B cell (primary cell): ENCODE measurements at regions not wholly inside any gene's neighbourhood (a gene's known extent, or its start where the extent isn't known, plus 50 kb on each side); places are given as distances from the start of the nearest gene placed in this dataset.

Source experiments
- ATAC-seq: fragments of 200-7000 bp; cut with Tn5 transposase; one replicate; pipeline ENCODE4 v1.10.0; 2021; ENCODE audit warnings: low read depth, mild to moderate bottlenecking, moderate number of reproducible peaks, moderate library complexity
- CTCF ChIA-PET: fragments of 350-600 bp; sonication (Branson Sonifier 250); formaldehyde crosslinking; loops from one replicate; lab custom pipeline; 2021; ENCODE audit warnings: antibody characterized with exemption, inconsistent platforms; lab: Charles Lee
- POLR2A ChIA-PET: fragments of 350-600 bp; sonication (Branson Sonifier 250); formaldehyde crosslinking; loops from one replicate; lab custom pipeline; 2021; ENCODE audit warnings: antibody characterized with exemption; lab: Charles Lee
- DNase-seq: peaks from one replicate; pipeline ENCODE4 v3.0.0; 2013
- H2AFZ ChIP-seq: 2 replicates; pipeline ENCODE4 v1.6.1; 2012; ENCODE audit warnings: mild to moderate bottlenecking, low read depth, low read length; ENCODE audit not compliant: insufficient read depth, poor library complexity, severe bottlenecking
- H3K27ac ChIP-seq, 2 donors: 1 replicate in 1 of 2; 2 replicates in 1 of 2; pipeline ENCODE4 v1.5.1; 2012 to 2013; ENCODE audit warnings: low read length in 2 of 2, mild to moderate bottlenecking in 2 of 2, moderate library complexity in 1 of 2
- H3K27me3 ChIP-seq, 4 experiments: fragments of 200-600 bp in 1 of 4; sonication (generic) in 1 of 4; replicated peaks in 1 of 4; 1 replicate in 2 of 4; 2 replicates in 2 of 4; pipeline versions ENCODE4 v1.6.1 to v1.7.0; 2013 to 2016; ENCODE audit warnings: low read length in 3 of 4, mild to moderate bottlenecking in 2 of 4, mixed read lengths in 1 of 4, moderate library complexity in 1 of 4; ENCODE audit not compliant: insufficient read depth in 4 of 4, control insufficient read depth in 3 of 4; ENCODE audit errors: control extremely low read depth in 1 of 4
- H3K36me3 ChIP-seq, 2 experiments: replicated peaks in 1 of 2; 1 replicate in 1 of 2; 2 replicates in 1 of 2; pipeline versions ENCODE4 v1.6.1 to v1.7.1; 2013; ENCODE audit warnings: low read length in 1 of 2; ENCODE audit not compliant: insufficient read depth in 2 of 2, control insufficient read depth in 1 of 2; ENCODE audit errors: control extremely low read depth in 1 of 2, extremely low read depth in 1 of 2
- H3K4me1 ChIP-seq, 2 donors: fragments of 200-600 bp in 1 of 2; sonication (generic) in 1 of 2; 1 replicate in 1 of 2; 2 replicates in 1 of 2; pipeline versions ENCODE4 v1.5.1 to v1.6.1; 2013 to 2017; ENCODE audit warnings: low read length in 2 of 2; ENCODE audit not compliant: control insufficient read depth in 2 of 2, insufficient read depth in 2 of 2
- H3K4me2 ChIP-seq: replicated peaks from 2 replicates; pipeline ENCODE3; 2012; ENCODE audit warnings: mild to moderate bottlenecking, low read depth, low read length; ENCODE audit not compliant: poor library complexity, severe bottlenecking
- H3K4me3 ChIP-seq, 5 experiments: fragments of 200-600 bp in 1 of 5; sonication (generic) in 1 of 5; 1 replicate in 3 of 5; 2 replicates in 2 of 5; pipeline versions ENCODE4 v1.5.1 to v1.7.0; 2011 to 2016; ENCODE audit warnings: low read length in 4 of 5, mild to moderate bottlenecking in 4 of 5, low read depth in 2 of 5, control low read depth in 1 of 5, moderate library complexity in 1 of 5; ENCODE audit not compliant: insufficient read depth in 1 of 5; ENCODE audit errors: control extremely low read depth in 1 of 5, extremely low read depth in 1 of 5
- H3K79me2 ChIP-seq: fragments of 200-600 bp; sonication (generic); one replicate; pipeline ENCODE4 v1.6.0; 2016; ENCODE audit warnings: low read length; ENCODE audit not compliant: control insufficient read depth, insufficient read depth
- H3K9ac ChIP-seq: fragments of 200-600 bp; sonication (generic); 2 replicates; pipeline ENCODE4 v1.6.1; 2017; ENCODE audit warnings: mild to moderate bottlenecking, low read length, moderate library complexity
- H3K9me3 ChIP-seq, 3 donors: one replicate each; pipeline versions ENCODE4 v1.6.1 to v1.7.1; 2013; ENCODE audit warnings: low read length in 2 of 3; ENCODE audit not compliant: control insufficient read depth in 2 of 3, insufficient read depth in 1 of 3; ENCODE audit errors: control extremely low read depth in 1 of 3
- H4K20me1 ChIP-seq: 2 replicates; pipeline ENCODE4 v1.6.0; 2012; ENCODE audit warnings: mild to moderate bottlenecking, low read length; ENCODE audit not compliant: insufficient read depth, control insufficient read depth, poor library complexity, severe bottlenecking
- H3K27ac Mint-ChIP-seq: one replicate; pipeline ENCODE4 v1.8.0; 2021; ENCODE audit warnings: mixed read lengths
- H3K27me3 Mint-ChIP-seq: one replicate; pipeline ENCODE4 v1.8.0; 2021; ENCODE audit warnings: mixed read lengths
- H3K4me1 Mint-ChIP-seq: one replicate; pipeline ENCODE4 v1.8.0; 2021; ENCODE audit warnings: mixed read lengths
- H3K4me3 Mint-ChIP-seq: one replicate; pipeline ENCODE4 v1.8.0; 2021; ENCODE audit warnings: mixed read lengths
- H3K9me3 Mint-ChIP-seq: one replicate; pipeline ENCODE4 v1.8.0; 2022; ENCODE audit warnings: mixed read lengths; ENCODE audit not compliant: insufficient read depth
- EZH2 ChIP-seq: IDR thresholded peaks from 2 replicates; pipeline ENCODE4 v1.6.1; 2012; ENCODE audit warnings: borderline replicate concordance, low read depth, mild to moderate bottlenecking, moderate library complexity, low read length; ENCODE audit not compliant: insufficient read depth, poor library complexity, severe bottlenecking
- WGBS: methylation state at CpG from one replicate; pipeline ENCODE4 v1.1.5; 2013; ENCODE audit warnings: missing lambda C conversion rate; ENCODE audit not compliant: insufficient coverage; 5-methylcytosine and 5-hydroxymethylcytosine counted together
- intact Hi-C: fragments of 100-400 bp; cut with micrococcal nuclease; formaldehyde crosslinking; loops from one replicate; pipeline ENCODE4 v1.10.0; 2022
- TF ChIP-seq, protein P1 (sequence below): fragments of 200-600 bp; IDR thresholded peaks from one replicate; pipeline ENCODE4 v1.8.0; 2022; ENCODE audit warnings: antibody characterized with exemption, mild to moderate bottlenecking

DNA sequence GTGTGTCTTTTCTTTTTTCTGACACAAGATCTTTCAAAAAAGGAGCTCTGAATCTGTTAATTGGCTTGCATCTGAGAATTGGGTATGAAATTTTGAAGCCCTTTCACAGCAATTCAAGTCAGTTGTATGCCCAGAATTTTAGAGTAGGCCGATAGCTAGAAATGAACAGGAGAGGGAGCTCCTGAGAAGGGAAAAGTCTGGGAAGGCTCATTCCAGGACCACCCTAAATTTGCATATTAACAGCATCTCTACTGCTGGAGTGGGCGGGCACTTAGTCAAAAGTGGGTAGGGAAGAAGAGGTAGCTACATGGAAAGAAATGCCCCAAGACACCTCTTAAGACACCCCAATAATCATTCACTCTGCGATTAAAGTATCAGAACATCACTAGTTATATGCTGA lies 928.3 kb downstream of the TBC1D32 start:
- no peak overlapping the region for H3K4me3 ChIP-seq
- no peaks in the 10 kb centered on the region for H3K27me3 ChIP-seq
- no peaks in the 10 kb centered on the region for H3K9me3 ChIP-seq
- no peak overlapping the region for H3K9ac ChIP-seq
- intact Hi-C loops: no loop called here
- POLR2A ChIA-PET: no interaction called here
- H3K4me1 Mint-ChIP-seq: no peaks in the 10 kb centered on the region
- DNase-seq (no peak), ATAC-seq (no peak)
- H3K27ac Mint-ChIP-seq: no peak overlapping the region
- no peaks in the 10 kb centered on the region for H3K79me2 ChIP-seq
- CTCF ChIA-PET: no interaction called here
- TF ChIP-seq, protein P1, sequence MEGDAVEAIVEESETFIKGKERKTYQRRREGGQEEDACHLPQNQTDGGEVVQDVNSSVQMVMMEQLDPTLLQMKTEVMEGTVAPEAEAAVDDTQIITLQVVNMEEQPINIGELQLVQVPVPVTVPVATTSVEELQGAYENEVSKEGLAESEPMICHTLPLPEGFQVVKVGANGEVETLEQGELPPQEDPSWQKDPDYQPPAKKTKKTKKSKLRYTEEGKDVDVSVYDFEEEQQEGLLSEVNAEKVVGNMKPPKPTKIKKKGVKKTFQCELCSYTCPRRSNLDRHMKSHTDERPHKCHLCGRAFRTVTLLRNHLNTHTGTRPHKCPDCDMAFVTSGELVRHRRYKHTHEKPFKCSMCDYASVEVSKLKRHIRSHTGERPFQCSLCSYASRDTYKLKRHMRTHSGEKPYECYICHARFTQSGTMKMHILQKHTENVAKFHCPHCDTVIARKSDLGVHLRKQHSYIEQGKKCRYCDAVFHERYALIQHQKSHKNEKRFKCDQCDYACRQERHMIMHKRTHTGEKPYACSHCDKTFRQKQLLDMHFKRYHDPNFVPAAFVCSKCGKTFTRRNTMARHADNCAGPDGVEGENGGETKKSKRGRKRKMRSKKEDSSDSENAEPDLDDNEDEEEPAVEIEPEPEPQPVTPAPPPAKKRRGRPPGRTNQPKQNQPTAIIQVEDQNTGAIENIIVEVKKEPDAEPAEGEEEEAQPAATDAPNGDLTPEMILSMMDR: no peak
- TF ChIP-seq EZH2: no peak
- no peaks in the 10 kb centered on the region for H4K20me1 ChIP-seq
- no peaks in the 10 kb centered on the region for H3K36me3 ChIP-seq
- H3K9me3 Mint-ChIP-seq: no peaks in the 10 kb centered on the region
- H3K4me1 ChIP-seq: no peaks in the 10 kb centered on the region
- no peak overlapping the region for H3K4me3 Mint-ChIP-seq
- H3K27ac ChIP-seq: no peak overlapping the region
- no peaks in the 10 kb centered on the region for H3K27me3 Mint-ChIP-seq
- WGBS: no CpG with 5 or more reads among the region's 3 CpGs
- H3K4me2 ChIP-seq: no peak overlapping the region
- no peak overlapping the region for H2AFZ ChIP-seq

DNA sequence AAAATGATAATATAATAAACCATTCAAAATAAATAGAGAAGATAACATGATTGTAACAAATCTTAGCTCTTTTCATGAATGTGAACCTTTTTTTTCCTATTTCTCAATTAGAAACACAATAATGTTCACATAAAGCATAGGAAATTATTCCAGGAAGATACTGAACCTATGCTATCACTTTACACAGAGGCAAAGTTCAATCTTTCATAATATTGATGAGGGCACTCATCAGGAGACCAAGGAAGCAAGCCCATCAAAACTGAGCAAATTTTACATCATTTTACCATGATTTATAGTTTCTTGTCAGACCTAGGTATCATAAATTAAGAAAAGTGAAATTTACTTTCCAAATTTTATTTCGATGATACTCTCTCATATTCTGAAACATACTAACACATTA lies 938.5 kb downstream of the TBC1D32 start:
- TF ChIP-seq EZH2: no peak
- TF ChIP-seq, protein P1: no peak
- Histone ChIP-seq H4K20me1 (no peaks in the 10 kb centered on the region), H3K27ac (no peak overlapping the region), H2AFZ (no peak overlapping the region), H3K27me3 (no peaks in the 10 kb centered on the region), H3K4me1 (no peaks in the 10 kb centered on the region), H3K4me2 (no peak overlapping the region), H3K4me3 (no peak overlapping the region), H3K9me3 (no peaks in the 10 kb centered on the region), H3K79me2 (no peaks in the 10 kb centered on the region), H3K9ac (no peak overlapping the region), H3K36me3 (no peaks in the 10 kb centered on the region)
- CTCF ChIA-PET: no interaction called here
- no peaks in the 10 kb centered on the region for H3K9me3 Mint-ChIP-seq
- H3K27me3 Mint-ChIP-seq: no peaks in the 10 kb centered on the region
- WGBS: no CpG with 5 or more reads among the region's 1 CpG
- no peak overlapping the region for H3K27ac Mint-ChIP-seq
- intact Hi-C loops: no loop called here
- no peak overlapping the region for H3K4me3 Mint-ChIP-seq
- H3K4me1 Mint-ChIP-seq: no peaks in the 10 kb centered on the region
- no peak for ATAC-seq
- DNase-seq: no peak
- POLR2A ChIA-PET: no interaction called here
